Cardiac septum (tissue), 1 donor: ENCODE measurements at regions not wholly inside any gene's neighbourhood (a gene's known extent, or its start where the extent isn't known, plus 50 kb on each side); places are given as distances from the start of the nearest gene placed in this dataset.

Source experiments
- DNase-seq: peaks from one replicate; pipeline ENCODE4 v3.0.0-alpha.2; 2020; ENCODE audit warnings: low spot score
- intact Hi-C: fragments of 100-400 bp; cut with DNase I; formaldehyde crosslinking; loops from one replicate; pipeline ENCODE4 v1.14.0; 2022
- donor health status: DM: no; HTN: no; CAD: no.

DNA sequence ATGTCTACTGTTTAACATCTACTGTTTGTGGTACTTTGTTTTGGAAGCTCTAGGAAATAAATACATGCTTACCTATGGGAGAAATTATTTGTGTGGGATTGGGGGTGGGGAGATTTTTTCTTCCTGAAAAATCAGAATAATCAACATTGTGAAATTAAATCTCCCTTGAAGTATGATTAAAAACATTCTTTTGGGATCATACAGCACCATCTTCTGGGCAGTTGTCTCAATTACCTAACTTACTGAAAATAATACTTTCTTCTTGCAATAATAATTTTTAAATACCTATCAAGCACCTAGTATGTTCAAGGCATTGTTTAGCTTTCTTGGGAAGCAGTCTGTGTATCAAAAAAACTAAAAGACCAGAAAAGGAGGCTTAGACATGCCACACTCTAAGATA lies 576.5 kb upstream of the ARGLU1 start:
- DNase-seq = no peak
- intact Hi-C loops = no loop called here

DNA sequence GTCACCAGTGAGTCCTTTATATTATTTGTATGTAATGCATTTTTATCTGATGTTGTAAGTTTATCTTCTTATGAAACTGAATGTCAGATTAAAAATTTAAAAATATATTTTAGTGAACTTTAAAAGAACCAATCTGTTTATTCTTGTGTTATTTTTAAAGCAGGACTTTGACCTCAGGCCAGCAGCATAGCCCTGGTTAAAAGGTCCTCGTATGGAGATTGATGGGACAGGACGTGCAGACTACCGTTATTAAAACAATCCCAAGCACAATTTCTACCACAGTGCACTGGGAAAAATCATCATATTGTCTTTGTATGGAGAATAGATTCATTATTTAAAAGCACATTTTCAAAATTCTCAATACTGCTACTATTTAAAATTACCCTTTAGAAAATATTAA lies 573.8 kb upstream of the ARGLU1 start:
- intact Hi-C loops = no loop called here

DNA sequence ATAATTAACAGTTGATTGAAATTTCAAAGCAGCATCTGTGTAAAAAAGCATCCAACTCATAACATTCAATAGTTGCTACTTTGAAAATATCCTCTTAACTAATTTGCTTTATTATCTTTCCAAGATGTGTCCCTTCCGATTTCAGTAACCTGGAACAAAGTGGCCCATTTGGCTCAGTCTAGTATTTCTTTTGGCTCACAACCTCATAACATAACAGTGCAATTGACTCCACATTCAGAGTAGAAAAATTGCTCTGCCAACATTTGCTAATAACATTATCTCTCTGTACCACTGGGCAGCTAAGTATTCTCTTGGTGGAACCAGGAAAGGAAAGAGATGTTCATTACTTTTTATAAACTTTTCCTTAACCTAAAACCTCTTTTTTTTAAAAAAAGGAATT lies 571.1 kb upstream of the ARGLU1 start:
- intact Hi-C loops = no loop called here
- no peak for DNase-seq

More for the DNA sequence above, 573.8 kb upstream of the ARGLU1 start:
- DNase-seq = no peak

GRCh38 chr13:107138486-107138885 lies 570.5 kb upstream of the ARGLU1 start:
- intact Hi-C loops = no loop called here
- DNase-seq = no peak

DNA sequence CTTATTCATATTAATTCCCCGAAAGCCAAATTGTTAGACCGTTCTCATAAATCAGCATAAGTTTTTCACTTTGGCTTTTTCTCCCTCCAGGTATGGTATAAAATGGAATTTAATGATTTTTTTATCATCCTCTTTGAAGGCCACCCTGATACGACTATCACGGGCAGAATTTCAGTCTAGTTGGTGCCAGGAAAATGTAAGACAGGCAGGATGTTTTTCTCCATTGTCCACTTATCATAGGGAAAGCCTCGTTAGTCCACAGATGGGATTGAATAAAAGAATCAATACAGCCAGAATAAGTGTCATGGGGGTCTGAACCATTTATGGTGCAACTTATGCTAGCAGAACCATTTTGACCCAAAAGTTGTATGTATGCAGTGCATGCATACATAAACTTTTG lies 566.0 kb upstream of the ARGLU1 start:
- intact Hi-C loops = no loop called here
- DNase-seq = no peak

GRCh38 chr13:107130566-107130965 lies 562.6 kb upstream of the ARGLU1 start:
- DNase-seq = no peak
- intact Hi-C loops = no loop called here

- DNase-seq = no peak
- intact Hi-C loops = loop anchor here (5.0 kb wide), 2 partner anchors 207 to 1042 kb away; no protein-coding TSS in a partner anchor
These were observed 556.8 kb upstream of the ARGLU1 start for GRCh38 chr13:107124730-107125129.

DNA sequence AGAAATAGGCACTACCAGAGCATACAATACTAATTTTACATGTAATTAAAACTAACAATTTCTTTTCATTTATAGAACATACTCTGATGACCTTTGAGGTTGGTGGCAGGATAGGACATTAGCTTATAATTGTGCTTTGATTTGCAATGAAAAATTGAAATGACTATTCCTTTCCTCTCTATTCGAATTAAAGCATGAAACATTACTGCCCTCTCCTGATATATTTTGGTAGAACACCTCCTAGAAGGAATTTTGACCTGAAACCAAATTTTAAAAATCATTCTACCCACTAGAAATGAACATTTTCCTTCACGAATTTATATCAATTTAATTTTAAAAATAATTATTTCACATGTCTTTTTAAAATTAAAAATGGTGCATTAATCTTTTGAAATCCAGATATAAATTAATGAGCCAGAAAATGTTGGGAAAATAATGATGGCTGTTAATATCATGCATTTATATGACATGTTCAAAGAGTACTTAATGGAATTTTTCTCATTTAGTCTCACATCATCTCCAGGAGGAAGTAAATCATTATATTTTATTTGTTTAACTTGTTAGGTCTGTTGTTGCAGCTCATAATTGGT lies 556.3 kb upstream of the ARGLU1 start:
- DNase-seq = no peak
- intact Hi-C loops = loop anchor here (5.0 kb wide), 2 partner anchors 207 to 1042 kb away; no protein-coding TSS in a partner anchor

DNA sequence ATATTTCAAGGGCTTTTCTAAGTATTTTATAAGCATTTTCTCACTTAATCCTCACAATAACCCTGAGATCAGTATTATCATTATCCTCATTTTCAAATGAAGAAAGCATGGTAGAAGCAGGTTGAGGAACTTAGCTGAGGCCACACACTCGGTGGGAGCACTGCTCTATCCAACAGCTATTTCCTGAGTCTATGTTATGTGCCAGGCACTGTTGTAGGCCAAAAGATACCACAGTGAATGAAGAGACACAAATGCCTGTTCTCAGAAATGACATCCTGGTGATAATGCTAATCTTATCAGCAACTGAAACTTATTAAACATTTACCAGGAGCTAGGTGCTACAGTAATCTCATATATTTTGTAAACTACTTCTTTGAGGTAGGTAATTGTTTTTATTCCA lies 553.9 kb upstream of the ARGLU1 start:
- intact Hi-C loops = loop anchor here (5.0 kb wide), 2 partner anchors 204 to 1039 kb away; no protein-coding TSS in a partner anchor

GRCh38 chr13:107119989-107120881 lies 552.3 kb upstream of the ARGLU1 start:
- intact Hi-C loops = loop anchor here (5.0 kb wide), 2 partner anchors 203 to 1038 kb away; no protein-coding TSS in a partner anchor
- DNase-seq = no peak

More for the DNA sequence above, 553.9 kb upstream of the ARGLU1 start:
- DNase-seq = no peak

DNA sequence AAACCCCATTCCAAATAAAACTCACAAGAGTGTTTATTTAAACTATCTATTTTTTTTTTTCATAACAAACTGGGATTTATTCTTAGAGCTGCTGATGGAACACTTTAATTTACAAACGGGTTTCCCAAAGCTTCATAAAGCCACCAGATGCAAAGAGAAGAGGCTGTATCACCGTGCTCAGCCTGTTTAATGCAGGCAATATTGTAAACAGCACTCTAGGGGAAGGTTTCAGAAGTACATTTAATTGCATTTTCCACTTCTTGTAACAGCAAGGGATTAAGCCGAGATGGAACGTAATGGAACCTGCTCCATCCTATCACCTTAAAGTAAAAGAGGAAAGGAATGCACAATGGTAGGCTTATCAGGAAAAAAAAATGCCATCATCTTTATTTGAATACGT lies 550.6 kb upstream of the ARGLU1 start:
- intact Hi-C loops = no loop called here
- DNase-seq = no peak

DNA sequence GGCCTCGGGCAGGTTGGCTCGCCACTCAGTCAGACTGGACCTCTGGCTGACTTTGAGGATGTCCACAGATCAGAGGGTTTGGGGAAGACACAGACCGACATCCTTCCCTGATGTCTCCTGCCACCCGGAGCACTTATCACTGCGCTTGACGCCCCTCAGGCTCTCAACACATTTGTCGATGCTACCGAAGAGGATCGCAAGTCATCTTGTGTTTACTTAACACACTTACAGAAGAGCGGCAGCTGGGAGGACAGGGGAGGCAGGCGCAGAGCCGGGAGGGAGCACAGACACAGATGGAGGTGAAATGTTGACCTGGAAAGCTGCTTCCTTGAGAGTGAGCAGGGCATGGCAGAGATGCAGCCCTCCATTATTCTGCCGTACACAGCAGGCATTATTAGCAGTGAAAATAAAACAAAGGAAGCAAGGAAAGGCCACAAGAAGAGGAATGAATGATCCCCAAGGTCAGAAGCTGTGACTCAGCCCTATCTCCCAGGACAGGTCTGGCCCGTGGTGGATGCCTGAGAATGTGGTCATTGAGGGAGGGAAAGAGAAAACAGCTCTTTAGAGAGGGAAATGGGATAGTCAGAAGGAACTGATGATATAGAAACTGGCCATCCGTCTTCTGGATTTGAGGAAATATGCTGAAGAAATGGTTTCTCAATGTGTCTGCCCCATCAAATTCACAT lies 549.5 kb upstream of the ARGLU1 start:
- intact Hi-C loops = no loop called here
- DNase-seq = no peak

DNA sequence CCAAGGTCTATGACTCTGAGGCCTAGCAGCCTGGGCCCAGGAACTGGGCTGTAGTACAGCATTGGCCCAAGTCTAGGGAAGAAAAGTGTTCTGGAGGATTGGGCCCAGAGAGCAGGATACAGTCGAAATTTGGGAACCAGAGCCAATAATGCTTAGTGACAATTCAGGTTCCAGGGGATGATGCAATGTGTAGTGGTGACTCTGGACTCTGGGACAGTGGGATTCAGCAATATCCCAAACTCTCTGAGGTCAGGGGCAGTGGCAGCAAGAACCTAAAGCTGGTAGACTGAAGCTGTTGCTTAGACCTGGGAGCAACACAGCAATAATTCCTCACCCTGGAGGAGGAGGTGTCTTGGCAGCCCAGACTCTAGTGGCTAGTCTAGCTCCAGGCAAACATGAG lies 545.5 kb upstream of the ARGLU1 start:
- intact Hi-C loops = no loop called here
- DNase-seq = no peak

- intact Hi-C loops = no loop called here
- DNase-seq = no peak
These were observed 543.3 kb upstream of the ARGLU1 start for GRCh38 chr13:107111248-107111647.

GRCh38 chr13:107104631-107105030 lies 536.7 kb upstream of the ARGLU1 start:
- intact Hi-C loops = no loop called here
- no peak for DNase-seq

DNA sequence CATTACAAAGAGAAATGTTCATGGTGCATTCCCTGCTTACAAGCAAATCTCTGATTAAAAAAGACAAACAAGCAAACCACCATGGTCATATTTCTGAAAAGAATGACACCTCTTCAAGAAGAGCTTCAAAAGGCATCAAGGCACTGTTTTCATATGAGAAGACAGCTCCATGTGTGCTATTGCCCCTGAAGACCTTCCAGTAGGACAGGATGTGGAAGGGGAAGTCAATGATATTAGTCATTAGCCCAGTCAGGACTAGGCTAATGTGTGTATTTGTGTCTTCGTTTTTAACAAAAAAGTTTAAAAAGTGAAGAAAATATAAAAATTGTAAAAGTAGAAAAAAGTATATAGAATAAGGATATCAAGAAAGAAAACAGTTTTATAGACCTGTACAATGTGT lies 534.7 kb upstream of the ARGLU1 start:
- intact Hi-C loops = no loop called here
- no peak for DNase-seq

- intact Hi-C loops = no loop called here
- no peak for DNase-seq
These were observed 531.7 kb upstream of the ARGLU1 start for GRCh38 chr13:107099661-107100060.

- no peak for DNase-seq
- intact Hi-C loops = no loop called here
These were observed 530.0 kb upstream of the ARGLU1 start for GRCh38 chr13:107097916-107098315.

DNA sequence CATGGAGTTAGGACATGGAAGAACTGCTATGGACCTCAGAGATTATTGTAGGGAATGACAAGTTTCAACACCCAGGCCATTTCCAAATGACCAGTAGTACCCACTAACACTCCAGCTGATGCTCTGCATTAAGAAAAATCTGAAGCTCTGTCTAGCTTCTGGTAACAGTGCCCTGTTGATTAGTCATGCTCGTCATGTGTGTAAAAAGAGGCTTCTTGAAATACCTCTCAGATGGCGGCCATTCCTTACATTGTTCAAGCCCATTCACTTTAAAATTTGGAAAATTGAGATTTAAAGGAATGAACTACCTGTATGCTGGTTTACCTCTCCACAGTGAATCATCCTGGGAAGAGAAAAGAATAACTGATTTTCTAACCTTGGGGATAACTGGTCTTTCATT lies 527.9 kb upstream of the ARGLU1 start:
- no peak for DNase-seq
- intact Hi-C loops = no loop called here

- no peak for DNase-seq
- intact Hi-C loops = no loop called here
These were observed 523.9 kb upstream of the ARGLU1 start for GRCh38 chr13:107091861-107092260.
